ENCODE measurements at regions not wholly inside any gene's neighbourhood (a gene's known extent, or its start where the extent isn't known, plus 50 kb on each side); places are given as distances from the start of the nearest gene placed in this dataset.

DNA sequence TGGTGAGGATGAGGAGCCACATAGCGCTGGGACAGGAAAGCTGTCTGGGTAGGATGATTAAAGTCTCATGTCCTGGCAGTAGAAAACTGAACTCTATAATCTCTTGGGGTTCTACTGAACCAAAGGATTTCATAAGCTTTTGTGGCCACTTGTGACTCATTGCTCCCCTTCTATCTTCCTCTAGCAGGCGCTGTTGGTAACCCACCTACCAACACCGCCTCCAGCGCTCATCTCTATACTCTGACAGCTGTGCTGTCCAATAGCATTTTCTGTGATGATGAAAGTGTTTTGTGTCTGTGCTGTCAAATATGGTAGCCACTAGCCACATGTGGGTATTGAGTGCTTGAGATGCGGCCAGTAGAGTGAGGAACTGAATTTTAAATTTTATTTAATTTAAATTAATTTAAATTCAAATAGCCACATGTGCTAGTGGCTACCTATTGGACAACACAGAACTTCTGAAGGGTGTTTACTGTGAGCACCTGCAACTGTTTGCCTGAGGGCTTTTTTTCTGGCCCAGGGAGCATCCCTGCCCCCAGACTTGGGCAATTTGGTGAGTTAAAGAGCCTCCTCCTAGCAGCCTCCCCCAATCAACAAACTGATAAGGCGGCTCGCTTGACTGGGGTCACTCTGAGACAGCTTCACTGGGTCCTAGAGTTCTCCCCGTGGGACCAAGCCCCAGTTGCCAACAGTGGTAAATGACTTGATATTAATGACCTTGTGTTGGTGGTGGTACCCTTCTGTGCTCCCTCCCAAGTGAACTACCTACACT lies 169.2 kb upstream of the ATP6AP2 start:
- Histone ChIP-seq H3K9me3 (ENCODE audit: control insufficient read depth in 2 of 2, insufficient read depth in 1 of 2, low read depth in 1 of 2, low read length in 1 of 2) (no peaks in the 10 kb centered on the region), H3K4me3 (ENCODE audit: low read depth in 1 of 2, low read length in 2 of 2) (no peak overlapping the region), H3K36me3 (ENCODE audit: control insufficient read depth in 2 of 2, insufficient read depth in 2 of 2, low read length in 1 of 2) (no peaks in the 10 kb centered on the region), H3K27me3 (ENCODE audit: control insufficient read depth in 1 of 2, insufficient read depth in 2 of 2, low read length in 2 of 2) (no peaks in the 10 kb centered on the region), H3K4me1 (ENCODE audit: control insufficient read depth in 2 of 2, insufficient read depth in 2 of 2, low read length in 1 of 2) (no peaks in the 10 kb centered on the region), H3K27ac (ENCODE audit: low read depth in 2 of 2, low read length in 1 of 2) (no peak overlapping the region)
- 56 to 88% methylated on average over 8 of the region's 8 CpGs for WGBS, 2 donors

GRCh38 chrX:40410859-40411258 lies 169.9 kb upstream of the ATP6AP2 start:
- Histone ChIP-seq H3K27ac (ENCODE audit: low read depth in 2 of 2, low read length in 1 of 2) (no peak overlapping the region), H3K36me3 (ENCODE audit: control insufficient read depth in 2 of 2, insufficient read depth in 2 of 2, low read length in 1 of 2) (no peaks in the 10 kb centered on the region), H3K4me3 (ENCODE audit: low read depth in 1 of 2, low read length in 2 of 2) (no peak overlapping the region), H3K4me1 (ENCODE audit: control insufficient read depth in 2 of 2, insufficient read depth in 2 of 2, low read length in 1 of 2) (no peaks in the 10 kb centered on the region), H3K27me3 (ENCODE audit: control insufficient read depth in 1 of 2, insufficient read depth in 2 of 2, low read length in 2 of 2) (no peaks in the 10 kb centered on the region), H3K9me3 (ENCODE audit: control insufficient read depth in 2 of 2, insufficient read depth in 1 of 2, low read depth in 1 of 2, low read length in 1 of 2) (no peaks in the 10 kb centered on the region)
- 93 to 96% methylated on average over 2 of the region's 2 CpGs for WGBS, 2 donors

DNA sequence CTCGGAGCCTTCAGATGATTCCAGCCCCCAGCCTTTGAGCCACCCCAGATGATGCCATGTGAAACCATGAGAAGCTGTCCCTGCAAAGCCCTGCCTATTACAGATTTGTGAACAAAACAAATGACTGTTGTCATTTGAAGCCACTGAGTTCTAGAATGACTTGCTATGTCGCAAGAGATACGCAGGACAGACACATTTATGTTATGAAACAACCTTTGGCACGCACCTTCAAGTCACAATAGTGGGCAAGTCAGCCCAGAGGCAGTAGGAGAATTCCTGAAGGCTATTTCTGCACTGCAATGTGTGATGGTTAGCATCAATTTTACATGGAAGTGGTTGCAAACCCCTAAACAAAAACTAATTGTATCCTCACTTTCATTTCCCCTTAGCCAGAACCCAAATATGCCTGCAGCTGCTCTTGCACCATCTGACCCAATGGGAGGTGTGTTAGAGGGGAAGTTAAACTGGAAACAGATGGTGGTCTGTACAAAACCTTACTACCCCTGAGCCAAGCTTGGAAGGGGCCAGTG lies 174.4 kb upstream of the ATP6AP2 start:
- Histone ChIP-seq H3K27me3 (ENCODE audit: control insufficient read depth in 1 of 2, insufficient read depth in 2 of 2, low read length in 2 of 2) (peaks cover 0 to 4% of the 10 kb centered on the region in 2 donors), H3K9me3 (ENCODE audit: control insufficient read depth in 2 of 2, insufficient read depth in 1 of 2, low read depth in 1 of 2, low read length in 1 of 2) (no peaks in the 10 kb centered on the region), H3K36me3 (ENCODE audit: control insufficient read depth in 2 of 2, insufficient read depth in 2 of 2, low read length in 1 of 2) (no peaks in the 10 kb centered on the region), H3K4me3 (ENCODE audit: low read depth in 1 of 2, low read length in 2 of 2) (no peak overlapping the region), H3K4me1 (ENCODE audit: control insufficient read depth in 2 of 2, insufficient read depth in 2 of 2, low read length in 1 of 2) (peaks cover 0 to 5% of the 10 kb centered on the region in 2 donors), H3K27ac (ENCODE audit: low read depth in 2 of 2, low read length in 1 of 2) (no peak overlapping the region)
- WGBS, 2 donors: 52 to 53% methylated on average over 4 of the region's 4 CpGs

DNA sequence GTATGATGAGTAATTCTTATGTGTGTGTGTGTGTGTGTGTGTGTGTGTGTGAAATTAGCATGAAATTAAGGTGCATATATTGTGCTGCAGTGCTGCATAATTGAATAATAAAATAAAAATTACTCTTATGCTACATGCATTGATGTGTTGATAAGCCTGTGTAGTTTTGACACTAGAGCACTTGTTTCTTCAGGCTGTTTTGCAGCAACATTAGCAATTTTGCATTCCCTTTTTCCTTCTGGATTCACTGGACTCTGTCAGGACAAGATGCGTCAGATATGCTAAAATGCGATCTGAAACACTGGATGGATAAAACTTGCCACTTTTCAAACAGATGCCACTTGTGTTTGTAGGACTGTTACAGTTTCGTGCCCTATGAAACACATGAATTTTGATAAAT lies 175.4 kb upstream of the ATP6AP2 start:
- H3K36me3 ChIP-seq (ENCODE audit: control insufficient read depth in 2 of 2, insufficient read depth in 2 of 2, low read length in 1 of 2): no peaks in the 10 kb centered on the region
- peaks cover 0 to 5% of the 10 kb centered on the region in 2 donors for H3K4me1 ChIP-seq (ENCODE audit: control insufficient read depth in 2 of 2, insufficient read depth in 2 of 2, low read length in 1 of 2)

GRCh38 chrX:40403757-40404156 lies 177.0 kb upstream of the ATP6AP2 start:
- Histone ChIP-seq H3K9me3 (ENCODE audit: control insufficient read depth in 2 of 2, insufficient read depth in 1 of 2, low read depth in 1 of 2, low read length in 1 of 2) (no peaks in the 10 kb centered on the region), H3K4me1 (ENCODE audit: control insufficient read depth in 2 of 2, insufficient read depth in 2 of 2, low read length in 1 of 2) (peaks cover 0 to 5% of the 10 kb centered on the region in 2 donors), H3K36me3 (ENCODE audit: control insufficient read depth in 2 of 2, insufficient read depth in 2 of 2, low read length in 1 of 2) (no peaks in the 10 kb centered on the region), H3K27ac (ENCODE audit: low read depth in 2 of 2, low read length in 1 of 2) (no peak overlapping the region), H3K4me3 (ENCODE audit: low read depth in 1 of 2, low read length in 2 of 2) (no peak overlapping the region), H3K27me3 (ENCODE audit: control insufficient read depth in 1 of 2, insufficient read depth in 2 of 2, low read length in 2 of 2) (peaks cover 0 to 4% of the 10 kb centered on the region in 2 donors)
- WGBS, 2 donors: 80 to 81% methylated on average over 7 of the region's 7 CpGs

More for the DNA sequence above, 175.4 kb upstream of the ATP6AP2 start:
- 88 to 96% methylated on average over 3 of the region's 3 CpGs for WGBS, 2 donors
- no peaks in the 10 kb centered on the region for H3K9me3 ChIP-seq (ENCODE audit: control insufficient read depth in 2 of 2, insufficient read depth in 1 of 2, low read depth in 1 of 2, low read length in 1 of 2)
- H3K27ac ChIP-seq (ENCODE audit: low read depth in 2 of 2, low read length in 1 of 2): no peak overlapping the region
- peaks cover 0 to 4% of the 10 kb centered on the region in 2 donors for H3K27me3 ChIP-seq (ENCODE audit: control insufficient read depth in 1 of 2, insufficient read depth in 2 of 2, low read length in 2 of 2)
- H3K4me3 ChIP-seq (ENCODE audit: low read depth in 1 of 2, low read length in 2 of 2): no peak overlapping the region

DNA sequence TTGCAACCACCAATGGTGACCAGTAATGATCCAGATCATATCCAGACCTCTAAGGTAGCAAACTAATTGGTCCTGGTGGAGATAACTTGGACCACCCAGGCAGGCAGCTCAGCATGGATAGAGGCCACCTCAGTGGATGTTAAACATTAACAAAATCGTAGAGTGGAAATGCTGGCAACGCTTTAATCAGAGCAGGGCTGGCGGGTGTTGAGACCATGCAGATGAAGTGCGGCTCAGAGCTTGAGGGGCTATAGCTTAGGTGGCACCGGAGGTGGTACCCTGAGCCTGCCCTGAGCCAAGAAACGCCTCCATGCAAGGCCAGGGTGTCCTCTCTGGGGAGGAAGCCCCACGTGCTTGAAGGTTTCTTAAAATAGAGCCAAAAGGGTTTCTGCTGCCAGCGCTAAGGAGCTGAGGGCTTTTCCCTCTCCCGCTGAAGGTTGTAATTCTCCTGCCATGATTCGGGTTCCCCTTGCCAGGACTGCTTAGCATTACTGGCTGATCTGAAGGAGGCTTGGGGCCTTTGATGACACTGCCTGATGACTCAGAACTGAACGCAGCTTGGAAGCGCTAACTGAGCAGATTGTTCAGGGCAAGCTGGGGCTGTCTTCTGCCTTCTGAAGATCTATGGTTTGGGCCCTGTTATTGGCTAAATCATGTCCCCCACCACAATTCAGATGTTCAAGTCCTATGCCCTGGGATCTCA lies 177.8 kb upstream of the ATP6AP2 start:
- no peak overlapping the region for H3K4me3 ChIP-seq (ENCODE audit: low read depth in 1 of 2, low read length in 2 of 2)
- peak overlapping the region; percentile 73 to 77 for H3K27ac ChIP-seq (ENCODE audit: low read depth in 2 of 2, low read length in 1 of 2)
- H3K9me3 ChIP-seq (ENCODE audit: control insufficient read depth in 2 of 2, insufficient read depth in 1 of 2, low read depth in 1 of 2, low read length in 1 of 2): no peaks in the 10 kb centered on the region
- H3K27me3 ChIP-seq (ENCODE audit: control insufficient read depth in 1 of 2, insufficient read depth in 2 of 2, low read length in 2 of 2): peaks cover 0 to 4% of the 10 kb centered on the region in 2 donors
- peaks cover 0 to 5% of the 10 kb centered on the region in 2 donors for H3K4me1 ChIP-seq (ENCODE audit: control insufficient read depth in 2 of 2, insufficient read depth in 2 of 2, low read length in 1 of 2)
- H3K36me3 ChIP-seq (ENCODE audit: control insufficient read depth in 2 of 2, insufficient read depth in 2 of 2, low read length in 1 of 2): no peaks in the 10 kb centered on the region
- 31 to 45% methylated on average over 12 of the region's 12 CpGs for WGBS, 2 donors

DNA sequence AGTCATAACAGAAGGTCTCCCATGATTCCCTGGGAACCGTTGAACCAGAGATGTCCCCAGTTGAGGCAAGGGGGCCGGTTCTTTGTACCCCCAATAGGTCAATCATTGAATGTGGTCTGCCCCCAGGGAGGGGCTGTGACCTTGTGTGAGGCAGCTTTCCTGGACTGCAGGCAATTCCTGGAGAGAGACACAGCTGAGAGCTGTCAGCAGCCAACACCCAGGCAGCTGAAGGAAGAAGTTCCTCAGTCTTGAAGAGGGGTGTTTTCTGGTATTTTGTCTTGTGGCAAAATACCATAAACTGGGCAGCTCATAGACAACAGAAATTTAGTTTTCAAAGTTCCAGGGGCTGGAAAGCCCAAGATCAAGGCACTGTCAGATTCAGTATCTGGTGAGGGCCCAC lies 185.7 kb upstream of the ATP6AP2 start:
- H3K27me3 ChIP-seq (ENCODE audit: control insufficient read depth in 1 of 2, insufficient read depth in 2 of 2, low read length in 2 of 2): no peaks in the 10 kb centered on the region
- no peak overlapping the region for H3K4me3 ChIP-seq (ENCODE audit: low read depth in 1 of 2, low read length in 2 of 2)
- H3K27ac ChIP-seq (ENCODE audit: low read depth in 2 of 2, low read length in 1 of 2): no peak overlapping the region
- H3K36me3 ChIP-seq (ENCODE audit: control insufficient read depth in 2 of 2, insufficient read depth in 2 of 2, low read length in 1 of 2): no peaks in the 10 kb centered on the region
- 71 to 88% methylated on average over 2 of the region's 2 CpGs for whole genome bisulfite sequencing, 2 donors
- H3K4me1 ChIP-seq (ENCODE audit: control insufficient read depth in 2 of 2, insufficient read depth in 2 of 2, low read length in 1 of 2): no peaks in the 10 kb centered on the region
- no peaks in the 10 kb centered on the region for H3K9me3 ChIP-seq (ENCODE audit: control insufficient read depth in 2 of 2, insufficient read depth in 1 of 2, low read depth in 1 of 2, low read length in 1 of 2)

GRCh38 chrX:40394302-40394701 lies 186.5 kb upstream of the ATP6AP2 start:
- Histone ChIP-seq H3K36me3 (ENCODE audit: control insufficient read depth in 2 of 2, insufficient read depth in 2 of 2, low read length in 1 of 2) (no peaks in the 10 kb centered on the region), H3K4me3 (ENCODE audit: low read depth in 1 of 2, low read length in 2 of 2) (no peak overlapping the region), H3K27ac (ENCODE audit: low read depth in 2 of 2, low read length in 1 of 2) (no peak overlapping the region), H3K4me1 (ENCODE audit: control insufficient read depth in 2 of 2, insufficient read depth in 2 of 2, low read length in 1 of 2) (no peaks in the 10 kb centered on the region), H3K27me3 (ENCODE audit: control insufficient read depth in 1 of 2, insufficient read depth in 2 of 2, low read length in 2 of 2) (no peaks in the 10 kb centered on the region), H3K9me3 (ENCODE audit: control insufficient read depth in 2 of 2, insufficient read depth in 1 of 2, low read depth in 1 of 2, low read length in 1 of 2) (no peaks in the 10 kb centered on the region)
- WGBS, 2 donors: 76 to 79% methylated on average over 5 of the region's 5 CpGs

DNA sequence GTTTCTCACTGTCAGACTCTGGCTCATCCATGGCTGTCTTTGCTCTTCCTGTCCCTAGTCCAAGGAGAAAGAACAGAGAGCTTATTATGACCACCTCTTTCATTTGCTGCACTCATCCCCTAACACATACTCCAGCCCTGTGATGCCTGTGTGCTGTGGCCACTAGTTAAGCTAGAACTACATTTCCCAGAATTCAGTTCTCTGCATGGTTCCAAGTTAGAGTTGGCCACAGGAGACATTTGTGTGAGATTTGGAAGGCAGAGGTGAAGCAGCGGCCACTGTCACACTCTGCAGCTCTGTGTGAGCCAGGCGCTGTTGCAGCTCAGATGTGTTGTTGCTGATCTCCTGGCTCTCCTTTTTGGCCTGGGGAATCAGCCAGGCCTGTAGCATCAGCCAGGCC lies 188.2 kb upstream of the ATP6AP2 start:
- H3K27ac ChIP-seq (ENCODE audit: low read depth in 2 of 2, low read length in 1 of 2): no peak overlapping the region
- no peaks in the 10 kb centered on the region for H3K27me3 ChIP-seq (ENCODE audit: control insufficient read depth in 1 of 2, insufficient read depth in 2 of 2, low read length in 2 of 2)
- no peaks in the 10 kb centered on the region for H3K9me3 ChIP-seq (ENCODE audit: control insufficient read depth in 2 of 2, insufficient read depth in 1 of 2, low read depth in 1 of 2, low read length in 1 of 2)
- 82 to 97% methylated on average over 2 of the region's 2 CpGs for WGBS, 2 donors
- no peaks in the 10 kb centered on the region for H3K4me1 ChIP-seq (ENCODE audit: control insufficient read depth in 2 of 2, insufficient read depth in 2 of 2, low read length in 1 of 2)
- no peaks in the 10 kb centered on the region for H3K36me3 ChIP-seq (ENCODE audit: control insufficient read depth in 2 of 2, insufficient read depth in 2 of 2, low read length in 1 of 2)
- no peak overlapping the region for H3K4me3 ChIP-seq (ENCODE audit: low read depth in 1 of 2, low read length in 2 of 2)

Data from esophagus (tissue), 2 donors.